ENCODE measurements at regions not wholly inside any gene's neighbourhood (a gene's known extent, or its start where the extent isn't known, plus 50 kb on each side); places are given as distances from the start of the nearest gene placed in this dataset.

GRCh38 chr5:120219988-120220387, 244.1 kb upstream of the PRR16 start (continued):
- TF ChIP-seq ESRRA (IDR thresholded peaks at IDR 0.05; ENCODE audit: borderline replicate concordance, low read depth) (no peak), XRCC5 (IDR thresholded peaks at IDR 0.05; ENCODE audit: low read depth, low read length) (no peak), NFYB (IDR thresholded peaks at IDR 0.05; ENCODE audit: extremely low read depth, insufficient read length) (no peak), LARP7 (IDR thresholded peaks at IDR 0.05) (no peak)

- H3K9ac ChIP-seq (ENCODE audit: insufficient read depth in 1 of 2, low read depth in 2 of 2, low read length in 2 of 2), result no peak overlapping the region
- H3K27me3 ChIP-seq (ENCODE audit: control insufficient read depth in 2 of 2, insufficient read depth in 2 of 2, low read length in 2 of 2), result no peaks in the 10 kb centered on the region
- no peaks in the 10 kb centered on the region for H3K36me3 ChIP-seq (ENCODE audit: control insufficient read depth, insufficient read depth, low read length)
- in situ Hi-C loops (cut with MboI), result no loop called here
- intact Hi-C loops (cut with micrococcal nuclease), result no loop called here
- no peak overlapping the region for H2AFZ ChIP-seq (ENCODE audit: low read depth, low read length)
- no peak overlapping the region for H3K4me3 ChIP-seq
- WGBS (ENCODE audit: insufficient coverage, low coverage, missing lambda C conversion rate), result 0% methylated on average over 2 of the region's 2 CpGs
- no peak for TF ChIP-seq MIER1 (IDR thresholded peaks at IDR 0.05; ENCODE audit: low read depth)
- TF ChIP-seq ZNF507 (tag; conservative IDR thresholded peaks at IDR 0.05), result no peak
- TF ChIP-seq PRMT5 (CRISPR knock-in tag; IDR thresholded peaks at IDR 0.05), result no peak
- no peak for TF ChIP-seq NEUROD1 (IDR thresholded peaks at IDR 0.05; ENCODE audit: borderline replicate concordance, low read depth, low read length, partially characterized antibody)
- TF ChIP-seq SIRT6 (IDR thresholded peaks at IDR 0.05; ENCODE audit: low read depth, low read length), result no peak
- no peak for TF ChIP-seq MEIS2 (IDR thresholded peaks at IDR 0.05; ENCODE audit: partially characterized antibody)
- no peak for TF ChIP-seq HDAC8 (tag; IDR thresholded peaks at IDR 0.05)
- no peak for TF ChIP-seq KLF16 (IDR thresholded peaks at IDR 0.05)
- TF ChIP-seq ZNF644 (tag; IDR thresholded peaks at IDR 0.05; ENCODE audit: low read depth), result no peak
- no peak for TF ChIP-seq ZBTB26 (CRISPR knock-in tag; IDR thresholded peaks at IDR 0.05)
- TF ChIP-seq FOXM1 (IDR thresholded peaks at IDR 0.05; ENCODE audit: low read depth), result no peak
- TF ChIP-seq FOXM1 (CRISPR knock-in tag; IDR thresholded peaks at IDR 0.05; ENCODE audit: low read depth), result no peak
- TF ChIP-seq RBM34 (IDR thresholded peaks at IDR 0.05; ENCODE audit: borderline replicate concordance, insufficient read depth, low read length), result no peak
- no peak for TF ChIP-seq SRSF9 (IDR thresholded peaks at IDR 0.05; ENCODE audit: borderline replicate concordance, low read depth, low read length)
- TF ChIP-seq MYC (IDR thresholded peaks at IDR 0.05; ENCODE audit: low read depth, low read length), result no peak
- TF ChIP-seq MYC (CRISPR knock-in tag; IDR thresholded peaks at IDR 0.05; ENCODE audit: borderline replicate concordance, low read depth), result no peak
- TF ChIP-seq HOMEZ (CRISPR knock-in tag; IDR thresholded peaks at IDR 0.05), result no peak
- no peak for TF ChIP-seq SNIP1 (IDR thresholded peaks at IDR 0.05; ENCODE audit: low read depth)
- TF ChIP-seq THRAP3 (IDR thresholded peaks at IDR 0.05; ENCODE audit: borderline replicate concordance), result no peak
- no peak for TF ChIP-seq C11orf30 (IDR thresholded peaks at IDR 0.05; ENCODE audit: low read depth)
- CTCF ChIA-PET (ENCODE audit: low intra/inter-chr PET ratio), result no interaction called here
- no peak for DNase-seq (ENCODE audit: extremely low read depth in 1 of 4, low spot score in 3 of 4)
- no peaks in the 10 kb centered on the region for H4K20me1 ChIP-seq (replicated peaks; ENCODE audit: control insufficient read depth, insufficient read depth, low read length)
- no TSS peak for BruUV-seq (replicated peaks)
- H3K9me1 ChIP-seq (ENCODE audit: control insufficient read depth, insufficient read depth, low read length), result no peaks in the 10 kb centered on the region
- no peak for ATAC-seq
- H3K4me2 ChIP-seq (ENCODE audit: insufficient read depth, low read length), result no peak overlapping the region
- POLR2A ChIA-PET, result interaction anchor here (0.9 kb wide), 1 partner anchor 12 kb away, joined by 3 read pairs; no protein-coding TSS in a partner anchor
- H3K27ac ChIP-seq (ENCODE audit: extremely low read depth, low read depth, low read length), result no peak overlapping the region
- no peaks in the 10 kb centered on the region for H3K9me3 ChIP-seq (replicated peaks; ENCODE audit: control insufficient read depth, insufficient read depth, low read depth, low read length)
- FAIRE-seq, result no peak
- H3K4me1 ChIP-seq (replicated peaks in 1 of 2; ENCODE audit: control insufficient read depth in 2 of 2, insufficient read depth in 2 of 2, low read length in 2 of 2), result no peaks in the 10 kb centered on the region
- H3K79me2 ChIP-seq (ENCODE audit: control insufficient read depth, insufficient read depth, low read length), result no peaks in the 10 kb centered on the region
Measured at GRCh38 chr5:120225524-120225923, 238.6 kb upstream of the PRR16 start.

All from K562 (cell line).